Epithelial cell of esophagus (primary cell): ENCODE measurements at regions not wholly inside any gene's neighbourhood (a gene's known extent, or its start where the extent isn't known, plus 50 kb on each side); places are given as distances from the start of the nearest gene placed in this dataset.
A peak's percentile ranks its signal among the peaks of the same experiment; 100 is the strongest.

Experiments
- DNase-seq: peaks from one replicate; pipeline ENCODE4 v3.0.0; 2010; ENCODE audit warnings: low read depth
- H3K4me3 ChIP-seq: 2 replicates; pipeline ENCODE4 v1.5.1; 2011; ENCODE audit warnings: mild to moderate bottlenecking, low read length, control low read depth
- CTCF ChIP-seq: IDR thresholded peaks from 2 replicates; pipeline ENCODE4 v1.5.1; 2011; ENCODE audit warnings: low read depth, mild to moderate bottlenecking, low read length, control low read depth, inconsistent platforms; ENCODE audit not compliant: insufficient read depth; ENCODE audit errors: missing control alignments

- TF ChIP-seq CTCF = no peak
- no peak for DNase-seq
- H3K4me3 ChIP-seq = no peak overlapping the region
These were observed 120.4 kb downstream of the ZIC1 start for GRCh38 chr3:147529551-147529950.

GRCh38 chr3:147538034-147538433, 128.9 kb downstream of the ZIC1 start:
- TF ChIP-seq CTCF = no peak
- DNase-seq = no peak
- no peak overlapping the region for H3K4me3 ChIP-seq

- TF ChIP-seq CTCF = no peak
- no peak for DNase-seq
- no peak overlapping the region for H3K4me3 ChIP-seq
These were observed 131.8 kb downstream of the ZIC1 start for GRCh38 chr3:147540921-147541320.

GRCh38 chr3:147544290-147544689, 135.1 kb downstream of the ZIC1 start:
- no peak for DNase-seq
- no peak for TF ChIP-seq CTCF
- no peak overlapping the region for H3K4me3 ChIP-seq

GRCh38 chr3:147551491-147551890, 142.3 kb downstream of the ZIC1 start:
- DNase-seq = no peak
- no peak for TF ChIP-seq CTCF
- no peak overlapping the region for H3K4me3 ChIP-seq

GRCh38 chr3:147554332-147554731, 145.2 kb downstream of the ZIC1 start:
- DNase-seq = no peak
- no peak for TF ChIP-seq CTCF
- no peak overlapping the region for H3K4me3 ChIP-seq

- peak; percentile 24 for DNase-seq
- no peak overlapping the region for H3K4me3 ChIP-seq
- no peak for TF ChIP-seq CTCF
These were observed 163.8 kb downstream of the ZIC1 start for GRCh38 chr3:147572970-147573340.
